WERI-Rb-1 (cell line): ENCODE measurements at regions not wholly inside any gene's neighbourhood (a gene's known extent, or its start where the extent isn't known, plus 50 kb on each side); places are given as distances from the start of the nearest gene placed in this dataset.

Experiments used
- DNase-seq: peaks from one replicate; pipeline ENCODE4 v3.0.0-alpha.2; 2020
- H3K27ac ChIP-seq: fragments of 250-450 bp; sonication (Bioruptor Pico); 2 replicates; pipeline ENCODE4 v1.5.1; 2020; ENCODE audit warnings: mild to moderate bottlenecking, moderate library complexity
- H3K27me3 ChIP-seq: fragments of 250-450 bp; sonication (Bioruptor Pico); 2 replicates; pipeline ENCODE4 v1.5.1; 2021; ENCODE audit warnings: mild to moderate bottlenecking, low read depth, moderate library complexity; ENCODE audit not compliant: insufficient read depth, severe bottlenecking
- H3K36me3 ChIP-seq: fragments of 250-450 bp; sonication (Bioruptor Pico); 2 replicates; pipeline ENCODE4 v1.5.1; 2020; ENCODE audit warnings: mild to moderate bottlenecking, moderate library complexity
- H3K4me3 ChIP-seq: 2 replicates; pipeline ENCODE4 v1.5.1; 2011; ENCODE audit warnings: low read depth, mild to moderate bottlenecking, control low read depth, low read length
- H3K9me3 ChIP-seq: fragments of 250-450 bp; sonication (Bioruptor Pico); 2 replicates; pipeline ENCODE4 v1.5.1; 2021; ENCODE audit warnings: mild to moderate bottlenecking, moderate library complexity; ENCODE audit not compliant: severe bottlenecking
- CTCF ChIP-seq: IDR thresholded peaks from 2 replicates; pipeline ENCODE4 v1.5.1; 2011; ENCODE audit warnings: low read depth, mild to moderate bottlenecking, control low read depth, inconsistent platforms, low read length

- Histone ChIP-seq H3K9me3 (no peaks in the 10 kb centered on the region), H3K4me3 (no peak overlapping the region), H3K36me3 (no peaks in the 10 kb centered on the region), H3K27ac (no peak overlapping the region), H3K27me3 (no peaks in the 10 kb centered on the region)
- DNase-seq: no peak
- TF ChIP-seq CTCF: no peak
Measured at GRCh38 chr5:166251786-166252185, 2039.7 kb upstream of the WWC1 start.

- no peaks in the 10 kb centered on the region for H3K36me3 ChIP-seq
- H3K9me3 ChIP-seq: no peaks in the 10 kb centered on the region
- H3K27me3 ChIP-seq: no peaks in the 10 kb centered on the region
- no peak for DNase-seq
- no peak overlapping the region for H3K27ac ChIP-seq
- TF ChIP-seq CTCF: no peak
- H3K4me3 ChIP-seq: no peak overlapping the region
Measured at GRCh38 chr5:166257661-166258060, 2033.8 kb upstream of the WWC1 start.

GRCh38 chr5:166262395-166262794 lies 2029.0 kb upstream of the WWC1 start:
- H3K9me3 ChIP-seq: no peaks in the 10 kb centered on the region
- H3K36me3 ChIP-seq: no peaks in the 10 kb centered on the region
- H3K27ac ChIP-seq: no peak overlapping the region
- no peaks in the 10 kb centered on the region for H3K27me3 ChIP-seq
- no peak for TF ChIP-seq CTCF
- no peak overlapping the region for H3K4me3 ChIP-seq
- DNase-seq: no peak

GRCh38 chr5:166267907-166268306 lies 2023.5 kb upstream of the WWC1 start:
- no peak for DNase-seq
- Histone ChIP-seq H3K36me3 (no peaks in the 10 kb centered on the region), H3K9me3 (no peaks in the 10 kb centered on the region), H3K4me3 (no peak overlapping the region), H3K27me3 (no peaks in the 10 kb centered on the region), H3K27ac (no peak overlapping the region)
- TF ChIP-seq CTCF: no peak

- no peak for TF ChIP-seq CTCF
- no peaks in the 10 kb centered on the region for H3K36me3 ChIP-seq
- no peaks in the 10 kb centered on the region for H3K9me3 ChIP-seq
- DNase-seq: no peak
- no peak overlapping the region for H3K27ac ChIP-seq
- H3K27me3 ChIP-seq: no peaks in the 10 kb centered on the region
- H3K4me3 ChIP-seq: no peak overlapping the region
Measured at GRCh38 chr5:166270712-166271111, 2020.7 kb upstream of the WWC1 start.

GRCh38 chr5:166276006-166276405 lies 2015.4 kb upstream of the WWC1 start:
- no peak for TF ChIP-seq CTCF
- Histone ChIP-seq H3K27ac (no peak overlapping the region), H3K36me3 (no peaks in the 10 kb centered on the region), H3K27me3 (no peaks in the 10 kb centered on the region), H3K4me3 (no peak overlapping the region), H3K9me3 (no peaks in the 10 kb centered on the region)
- no peak for DNase-seq
